BJ (cell line): ENCODE measurements at regions not wholly inside any gene's neighbourhood (a gene's known extent, or its start where the extent isn't known, plus 50 kb on each side); places are given as distances from the start of the nearest gene placed in this dataset.

Experiments
- CTCF ChIA-PET: fragments of 350-600 bp; formaldehyde crosslinking; extraction: SDS; loops from one replicate; lab custom pipeline; 2021; ENCODE audit warnings: antibody characterized with exemption, inconsistent platforms; lab: Yijun Ruan, JAX
- POLR2A ChIA-PET: fragments of 300-600 bp; sonication (Branson Sonifier 250); formaldehyde crosslinking; extraction: SDS; loops from one replicate; lab custom pipeline; 2021; ENCODE audit warnings: antibody characterized with exemption; lab: Charles Lee
- DNase-seq: peaks from one replicate; pipeline ENCODE4 v3.0.0-alpha.2; 2011; ENCODE audit warnings: low read depth
- H3K27me3 ChIP-seq: 2 replicates; pipeline ENCODE4 v1.6.0; 2011; ENCODE audit warnings: low read length; ENCODE audit not compliant: control insufficient read depth, insufficient read depth
- H3K36me3 ChIP-seq: 2 replicates; pipeline ENCODE4 v1.5.1; 2011; ENCODE audit warnings: low read length; ENCODE audit not compliant: control insufficient read depth, insufficient read depth
- H3K4me3 ChIP-seq: 2 replicates; pipeline ENCODE4 v1.5.1; 2011; ENCODE audit warnings: low read depth, mild to moderate bottlenecking, control low read depth, low read length
- TF ChIP-seq, protein P1 (sequence below): IDR thresholded peaks from 2 replicates; pipeline ENCODE4 v1.5.1; 2011; ENCODE audit warnings: low read depth, mild to moderate bottlenecking, control low read depth, inconsistent platforms, low read length, moderate library complexity; ENCODE audit not compliant: insufficient read depth

DNA sequence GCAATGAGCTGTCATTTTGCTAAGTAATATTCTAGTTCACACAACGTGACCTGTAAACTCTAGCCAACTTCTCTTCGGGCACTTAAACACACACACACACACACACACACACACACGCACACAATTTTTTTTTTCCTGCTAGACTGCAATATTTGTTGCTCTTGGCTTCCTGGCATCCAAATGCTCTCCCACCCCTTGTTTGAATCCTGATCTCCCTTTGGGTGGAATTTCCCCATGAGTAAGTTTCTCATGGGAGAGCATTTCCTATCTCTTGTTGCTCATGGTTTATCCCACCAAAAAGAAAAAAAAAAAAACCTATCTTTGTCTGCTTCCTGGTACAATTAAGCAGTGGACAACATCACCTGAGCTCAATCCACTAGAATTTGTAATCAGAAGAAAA lies 54.7 kb upstream of the TSLP start:
- DNase-seq: no peak
- POLR2A ChIA-PET: no interaction called here
- TF ChIP-seq, protein P1, sequence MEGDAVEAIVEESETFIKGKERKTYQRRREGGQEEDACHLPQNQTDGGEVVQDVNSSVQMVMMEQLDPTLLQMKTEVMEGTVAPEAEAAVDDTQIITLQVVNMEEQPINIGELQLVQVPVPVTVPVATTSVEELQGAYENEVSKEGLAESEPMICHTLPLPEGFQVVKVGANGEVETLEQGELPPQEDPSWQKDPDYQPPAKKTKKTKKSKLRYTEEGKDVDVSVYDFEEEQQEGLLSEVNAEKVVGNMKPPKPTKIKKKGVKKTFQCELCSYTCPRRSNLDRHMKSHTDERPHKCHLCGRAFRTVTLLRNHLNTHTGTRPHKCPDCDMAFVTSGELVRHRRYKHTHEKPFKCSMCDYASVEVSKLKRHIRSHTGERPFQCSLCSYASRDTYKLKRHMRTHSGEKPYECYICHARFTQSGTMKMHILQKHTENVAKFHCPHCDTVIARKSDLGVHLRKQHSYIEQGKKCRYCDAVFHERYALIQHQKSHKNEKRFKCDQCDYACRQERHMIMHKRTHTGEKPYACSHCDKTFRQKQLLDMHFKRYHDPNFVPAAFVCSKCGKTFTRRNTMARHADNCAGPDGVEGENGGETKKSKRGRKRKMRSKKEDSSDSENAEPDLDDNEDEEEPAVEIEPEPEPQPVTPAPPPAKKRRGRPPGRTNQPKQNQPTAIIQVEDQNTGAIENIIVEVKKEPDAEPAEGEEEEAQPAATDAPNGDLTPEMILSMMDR: no peak
- Histone ChIP-seq H3K36me3 (no peaks in the 10 kb centered on the region), H3K27me3 (no peaks in the 10 kb centered on the region), H3K4me3 (no peak overlapping the region)
- CTCF ChIA-PET: interaction anchor here (0.6 kb wide), 1 partner anchor 214 kb away, joined by 4 read pairs; no protein-coding TSS in a partner anchor

DNA sequence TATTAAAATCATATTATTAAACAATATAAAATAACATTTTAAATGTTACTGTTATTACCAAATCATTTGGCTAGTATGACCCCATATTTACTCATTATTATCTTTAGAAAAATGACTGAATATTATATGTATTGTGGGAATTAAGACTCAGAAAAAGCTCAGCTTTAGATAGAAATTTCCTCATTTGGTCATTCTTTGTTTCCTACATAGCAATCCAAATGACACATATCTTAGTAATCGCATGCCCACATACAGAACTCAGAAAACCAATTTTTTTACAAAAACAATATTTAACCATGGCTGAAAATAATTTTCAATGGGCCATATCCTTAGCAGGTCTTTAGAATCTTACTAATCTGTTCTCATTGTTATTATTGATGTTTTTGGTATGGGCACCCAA lies 53.8 kb upstream of the TSLP start:
- ChIA-PET CTCF (no interaction called here), POLR2A (no interaction called here)
- Histone ChIP-seq H3K27me3 (no peaks in the 10 kb centered on the region), H3K4me3 (no peak overlapping the region), H3K36me3 (no peaks in the 10 kb centered on the region)
- TF ChIP-seq, protein P1: no peak
- no peak for DNase-seq
